ENCODE measurements at regions not wholly inside any gene's neighbourhood (a gene's known extent, or its start where the extent isn't known, plus 50 kb on each side); places are given as distances from the start of the nearest gene placed in this dataset.
"Not testable (repeated sequence)": the region's sequence is repeated elsewhere in the genome, so short reads cannot be mapped to it uniquely, and the experiment has no call there.

- no peak for DNase-seq (ENCODE audit: low spot score)
Observed at GRCh38 chr10:65235846-65236245, 1690.0 kb upstream of the LRRTM3 start.

DNA sequence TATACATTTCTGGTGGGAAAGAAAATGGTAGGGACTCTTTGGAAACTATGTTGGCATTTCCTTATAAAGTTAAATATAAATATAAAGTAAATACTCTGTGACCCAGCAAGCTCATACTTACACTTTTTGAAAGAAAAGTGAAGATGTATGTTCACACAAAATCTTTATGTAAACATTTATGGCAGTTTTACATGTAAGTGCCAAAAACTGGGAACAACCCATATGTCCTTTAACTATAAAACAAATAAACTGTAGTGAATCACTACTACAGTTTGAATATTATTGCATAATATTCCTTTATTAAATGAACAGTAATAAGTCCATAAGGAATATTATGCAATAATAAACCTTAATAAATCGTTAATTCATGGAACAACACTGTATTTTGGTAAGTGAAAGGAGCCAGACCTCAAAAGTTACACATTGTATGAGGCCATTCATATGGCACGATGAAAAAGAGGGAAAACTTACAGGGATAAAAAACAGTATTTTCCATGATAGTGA, 1660.3 kb upstream of the LRRTM3 start:
- no peak for DNase-seq (ENCODE audit: low spot score)

DNA sequence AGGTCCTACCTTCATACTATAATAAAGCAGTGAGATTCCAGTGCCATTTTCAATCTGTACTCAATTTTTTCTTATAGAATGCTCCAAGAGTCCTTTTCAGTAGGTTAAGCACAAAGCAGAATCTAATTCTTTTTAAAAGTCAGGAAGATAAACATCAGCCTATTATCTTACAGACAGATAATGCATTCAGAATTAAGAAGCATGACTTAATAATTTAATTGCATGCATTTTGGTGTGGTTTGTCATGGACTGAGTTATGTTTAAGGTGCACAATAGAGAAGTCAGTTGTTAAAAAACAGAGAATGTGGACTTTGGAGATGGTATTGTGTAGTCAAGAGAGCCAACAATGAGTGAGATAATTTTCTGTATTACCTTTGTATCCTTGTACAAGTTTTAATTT, 1656.3 kb upstream of the LRRTM3 start:
- DNase-seq (ENCODE audit: low spot score), result not testable (repeated sequence)

- no peak for DNase-seq (ENCODE audit: low spot score)
Observed at GRCh38 chr10:65270969-65271368, 1654.9 kb upstream of the LRRTM3 start.

DNA sequence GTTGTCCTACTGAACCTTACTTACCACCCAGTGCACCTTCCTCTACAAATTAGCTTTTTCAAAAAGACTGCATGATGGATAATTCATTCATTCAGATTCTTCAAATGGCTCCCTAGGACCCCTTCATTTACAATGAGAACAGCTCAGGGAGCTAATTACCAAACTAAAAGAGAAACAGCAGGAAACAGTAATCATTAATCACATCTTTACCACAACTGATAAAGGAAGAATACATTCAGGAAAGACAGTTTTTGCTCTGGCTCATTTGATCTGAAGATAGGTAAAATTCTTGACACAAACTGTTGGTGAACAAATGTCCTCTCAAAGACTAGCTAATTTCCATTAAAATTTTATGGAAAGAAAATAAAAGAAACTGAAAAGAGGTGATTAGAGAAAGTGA, 1652.7 kb upstream of the LRRTM3 start:
- no peak for DNase-seq (ENCODE audit: low spot score)

GRCh38 chr10:65275296-65275695, 1650.5 kb upstream of the LRRTM3 start:
- peak; percentile 34 for DNase-seq (ENCODE audit: low spot score)

DNA sequence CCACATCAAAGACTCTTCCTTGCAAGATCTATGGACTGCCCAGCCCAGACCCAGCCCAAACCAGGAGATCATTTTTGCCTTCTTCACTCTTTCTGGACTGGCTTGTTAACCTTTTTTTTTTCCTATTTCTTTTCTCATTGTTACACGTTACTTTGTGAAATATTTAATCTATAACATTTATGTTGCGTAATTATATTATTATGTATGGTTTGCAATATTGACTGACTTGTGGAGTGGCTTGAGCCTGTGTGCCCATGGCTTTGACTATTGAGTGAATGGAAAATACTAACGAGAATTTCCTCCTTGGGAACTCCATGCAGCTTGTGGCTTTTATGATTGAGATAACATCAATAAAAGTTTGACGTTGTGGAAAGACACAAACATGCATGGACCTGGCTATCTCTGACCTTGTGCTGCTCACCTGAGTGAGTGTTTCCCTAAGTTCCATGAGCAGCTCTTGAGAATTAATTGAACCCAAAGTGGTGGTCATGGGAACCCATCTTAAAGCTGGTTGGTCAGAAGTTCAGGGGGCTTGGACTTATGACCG, 1641.3 kb upstream of the LRRTM3 start:
- no peak for DNase-seq (ENCODE audit: low spot score)

GRCh38 chr10:65285726-65286125, 1640.1 kb upstream of the LRRTM3 start:
- not testable (repeated sequence) for DNase-seq (ENCODE audit: low spot score)

DNA sequence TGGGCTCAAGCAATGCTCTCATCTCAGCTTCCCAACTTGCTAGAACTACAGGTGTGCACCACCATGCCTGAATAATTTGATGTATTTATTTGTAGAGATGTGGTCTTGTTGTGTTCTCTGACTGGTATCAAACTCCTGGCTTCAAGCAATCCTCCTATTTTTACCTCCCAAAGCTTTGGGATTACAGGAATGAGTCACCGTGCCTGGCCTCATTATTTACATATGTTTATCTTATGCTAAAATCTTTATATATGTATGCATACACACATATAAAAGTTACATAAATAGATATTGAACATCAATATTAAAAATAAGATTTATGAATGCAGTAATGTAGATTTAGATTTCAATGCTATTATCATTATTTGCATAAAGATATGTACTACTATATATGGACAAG, 1634.5 kb upstream of the LRRTM3 start:
- peak; percentile 19 for DNase-seq (ENCODE audit: low spot score)

DNA sequence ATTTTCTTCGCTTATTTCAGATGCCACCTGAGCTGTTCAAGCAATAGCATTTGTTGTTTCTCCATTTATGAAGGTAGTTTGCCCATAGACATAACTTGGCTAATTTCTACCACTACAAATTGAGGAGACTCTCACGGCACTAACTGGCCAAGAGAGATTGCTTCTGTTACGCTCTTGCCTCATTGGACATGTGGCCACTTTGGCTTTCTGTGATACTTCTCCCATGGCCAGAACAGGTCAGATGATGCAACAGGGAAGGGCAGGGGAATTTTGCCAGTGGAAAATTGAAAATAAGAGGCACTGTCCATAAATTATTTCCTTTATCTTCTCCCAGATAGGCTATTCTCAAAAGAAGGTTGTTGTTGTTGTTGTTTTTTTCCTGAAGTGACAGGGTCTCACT, 1633.3 kb upstream of the LRRTM3 start:
- no peak for DNase-seq (ENCODE audit: low spot score)

GRCh38 chr10:65294329-65294728, 1631.5 kb upstream of the LRRTM3 start:
- DNase-seq (ENCODE audit: low spot score), result peak; percentile 25

- no peak for DNase-seq (ENCODE audit: low spot score)
Observed at GRCh38 chr10:65301181-65301580, 1624.7 kb upstream of the LRRTM3 start.

DNA sequence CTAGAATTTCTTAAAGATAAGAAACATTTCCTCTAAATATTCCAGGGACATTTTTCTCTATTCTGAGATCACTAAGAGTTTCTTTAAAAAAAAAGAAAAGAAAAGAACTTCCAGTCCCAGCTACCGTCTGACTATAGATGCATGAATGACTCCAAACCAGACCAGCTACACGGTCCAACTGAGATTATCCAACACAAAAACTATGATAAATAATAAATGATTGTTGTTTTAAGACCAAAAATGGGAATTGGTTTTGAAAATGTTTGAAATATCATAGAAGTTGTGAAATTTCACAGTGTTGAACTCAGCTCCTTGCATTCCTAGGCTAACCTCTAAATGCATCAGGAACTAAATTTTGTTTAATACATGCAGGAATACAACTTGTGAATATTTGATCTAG, 1619.6 kb upstream of the LRRTM3 start:
- no peak for DNase-seq (ENCODE audit: low spot score)

DNA sequence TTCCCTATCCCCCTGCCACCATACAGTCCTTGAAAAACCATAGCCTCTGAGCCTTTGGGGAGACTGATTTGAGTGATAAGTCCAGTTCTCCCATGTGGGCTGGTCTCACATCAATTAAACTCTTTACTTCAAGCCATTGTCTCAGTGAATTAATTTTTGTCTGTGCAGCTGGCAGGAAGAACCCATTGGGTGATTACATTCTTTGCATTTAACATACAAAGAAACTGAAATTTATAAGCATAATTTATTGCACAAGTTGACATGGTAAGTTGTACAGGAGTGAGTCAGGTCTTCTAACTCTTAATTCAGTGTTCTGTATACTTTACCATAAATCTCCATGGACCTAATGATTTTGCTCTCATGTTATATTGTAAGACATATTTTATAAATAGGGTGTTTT, 1613.0 kb upstream of the LRRTM3 start:
- DNase-seq (ENCODE audit: low spot score), result no peak

GRCh38 chr10:65313406-65313805, 1612.4 kb upstream of the LRRTM3 start:
- DNase-seq (ENCODE audit: low spot score), result no peak

DNA sequence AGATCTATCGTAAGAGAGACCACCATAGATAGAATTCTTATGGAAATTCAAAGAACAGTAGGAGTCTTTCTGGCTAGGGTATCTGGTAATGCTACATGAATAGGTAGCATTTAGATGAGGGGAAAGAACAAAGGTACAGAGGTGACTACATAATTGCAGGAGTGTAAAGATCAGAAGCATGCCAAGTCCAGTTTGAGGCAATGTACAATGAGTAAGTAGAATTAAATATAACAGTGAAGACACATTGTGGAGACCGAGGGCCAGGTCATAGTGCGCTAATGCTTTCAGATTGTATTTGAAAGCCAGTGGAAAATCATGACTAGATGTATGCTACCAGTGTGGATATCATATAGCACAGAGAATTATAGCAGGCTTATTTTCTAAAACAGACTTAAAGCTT, 1611.6 kb upstream of the LRRTM3 start:
- DNase-seq (ENCODE audit: low spot score), result no peak

GRCh38 chr10:65319493-65319892, 1606.3 kb upstream of the LRRTM3 start:
- DNase-seq (ENCODE audit: low spot score), result no peak

GRCh38 chr10:65320236-65321026, 1605.4 kb upstream of the LRRTM3 start:
- DNase-seq (ENCODE audit: low spot score), result no peak

DNA sequence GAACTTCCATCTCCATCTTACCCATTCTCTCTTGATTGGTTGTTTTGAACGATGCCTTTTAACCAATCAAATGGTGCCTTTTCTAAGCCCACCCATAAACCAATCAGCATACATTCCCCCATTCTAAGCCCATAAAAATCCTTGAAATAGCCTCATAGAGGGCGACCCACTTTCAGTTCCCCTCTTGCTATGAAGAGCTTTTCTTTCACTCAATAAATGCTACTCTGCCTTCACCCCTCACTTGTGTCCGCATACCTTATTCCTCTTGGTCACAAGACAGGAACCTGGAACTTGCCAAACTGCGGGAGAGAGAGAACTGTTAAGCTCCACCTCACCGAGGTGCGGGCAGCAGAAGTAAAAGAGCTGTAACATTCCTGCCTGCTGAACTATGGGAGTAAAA, 1602.0 kb upstream of the LRRTM3 start:
- no peak for DNase-seq (ENCODE audit: low spot score)

GRCh38 chr10:65325913-65326312, 1599.9 kb upstream of the LRRTM3 start:
- DNase-seq (ENCODE audit: low spot score), result no peak

GRCh38 chr10:65328486-65328885, 1597.3 kb upstream of the LRRTM3 start:
- DNase-seq (ENCODE audit: low spot score), result no peak

GRCh38 chr10:65335311-65335710, 1590.5 kb upstream of the LRRTM3 start:
- no peak for DNase-seq (ENCODE audit: low spot score)

GRCh38 chr10:65340340-65340739, 1585.5 kb upstream of the LRRTM3 start:
- no peak for DNase-seq (ENCODE audit: low spot score)
